ENCODE measurements at regions not wholly inside any gene's neighbourhood (a gene's known extent, or its start where the extent isn't known, plus 50 kb on each side); places are given as distances from the start of the nearest gene placed in this dataset.

- DNase-seq (ENCODE audit: extremely low read depth, insufficient read length): no peak
- TF ChIP-seq CTCF (IDR thresholded peaks at IDR 0.05; ENCODE audit: insufficient read depth, low read length, poor library complexity, severe bottlenecking): no peak
- H3K4me3 ChIP-seq (replicated peaks; ENCODE audit: low read depth, low read length): no peak overlapping the region
- no peaks in the 10 kb centered on the region for H3K27me3 ChIP-seq (replicated peaks; ENCODE audit: control insufficient read depth, insufficient read depth, low read length)
- H3K36me3 ChIP-seq (ENCODE audit: control insufficient read depth, insufficient read depth, low read length): no peaks in the 10 kb centered on the region
These were observed 66.4 kb downstream of the NKX6-1 start for GRCh38 chr4:84432713-84433112.

- H3K4me3 ChIP-seq (replicated peaks; ENCODE audit: low read depth, low read length): no peak overlapping the region
- no peak for DNase-seq (ENCODE audit: extremely low read depth, insufficient read length)
- no peak for TF ChIP-seq CTCF (IDR thresholded peaks at IDR 0.05; ENCODE audit: insufficient read depth, low read length, poor library complexity, severe bottlenecking)
- H3K27me3 ChIP-seq (replicated peaks; ENCODE audit: control insufficient read depth, insufficient read depth, low read length): no peaks in the 10 kb centered on the region
- H3K36me3 ChIP-seq (ENCODE audit: control insufficient read depth, insufficient read depth, low read length): no peaks in the 10 kb centered on the region
These were observed 78.5 kb downstream of the NKX6-1 start for GRCh38 chr4:84420608-84421007.

- H3K27me3 ChIP-seq (replicated peaks; ENCODE audit: control insufficient read depth, insufficient read depth, low read length): no peaks in the 10 kb centered on the region
- DNase-seq (ENCODE audit: extremely low read depth, insufficient read length): no peak
- no peak for TF ChIP-seq CTCF (IDR thresholded peaks at IDR 0.05; ENCODE audit: insufficient read depth, low read length, poor library complexity, severe bottlenecking)
- H3K36me3 ChIP-seq (ENCODE audit: control insufficient read depth, insufficient read depth, low read length): no peaks in the 10 kb centered on the region
- no peak overlapping the region for H3K4me3 ChIP-seq (replicated peaks; ENCODE audit: low read depth, low read length)
These were observed 79.9 kb downstream of the NKX6-1 start for GRCh38 chr4:84419201-84419600.

GRCh38 chr4:84417997-84418709, 80.9 kb downstream of the NKX6-1 start:
- Histone ChIP-seq H3K36me3 (ENCODE audit: control insufficient read depth, insufficient read depth, low read length) (no peaks in the 10 kb centered on the region), H3K27me3 (replicated peaks; ENCODE audit: control insufficient read depth, insufficient read depth, low read length) (no peaks in the 10 kb centered on the region), H3K4me3 (replicated peaks; ENCODE audit: low read depth, low read length) (no peak overlapping the region)
- no peak for DNase-seq (ENCODE audit: extremely low read depth, insufficient read length)
- TF ChIP-seq CTCF (IDR thresholded peaks at IDR 0.05; ENCODE audit: insufficient read depth, low read length, poor library complexity, severe bottlenecking): no peak

GRCh38 chr4:84413976-84414375, 85.1 kb downstream of the NKX6-1 start:
- Histone ChIP-seq H3K27me3 (replicated peaks; ENCODE audit: control insufficient read depth, insufficient read depth, low read length) (no peaks in the 10 kb centered on the region), H3K36me3 (ENCODE audit: control insufficient read depth, insufficient read depth, low read length) (no peaks in the 10 kb centered on the region), H3K4me3 (replicated peaks; ENCODE audit: low read depth, low read length) (no peak overlapping the region)
- DNase-seq (ENCODE audit: extremely low read depth, insufficient read length): no peak
- no peak for TF ChIP-seq CTCF (IDR thresholded peaks at IDR 0.05; ENCODE audit: insufficient read depth, low read length, poor library complexity, severe bottlenecking)

GRCh38 chr4:84413480-84413879, 85.6 kb downstream of the NKX6-1 start:
- H3K27me3 ChIP-seq (replicated peaks; ENCODE audit: control insufficient read depth, insufficient read depth, low read length): no peaks in the 10 kb centered on the region
- no peak overlapping the region for H3K4me3 ChIP-seq (replicated peaks; ENCODE audit: low read depth, low read length)
- no peak for TF ChIP-seq CTCF (IDR thresholded peaks at IDR 0.05; ENCODE audit: insufficient read depth, low read length, poor library complexity, severe bottlenecking)
- no peak for DNase-seq (ENCODE audit: extremely low read depth, insufficient read length)
- no peaks in the 10 kb centered on the region for H3K36me3 ChIP-seq (ENCODE audit: control insufficient read depth, insufficient read depth, low read length)
